AG09309 (cell line): ENCODE measurements at regions not wholly inside any gene's neighbourhood (a gene's known extent, or its start where the extent isn't known, plus 50 kb on each side); places are given as distances from the start of the nearest gene placed in this dataset.

Source experiments
- DNase-seq: peaks from one replicate; pipeline ENCODE4 v3.0.0-alpha.2; 2010; ENCODE audit warnings: low read depth
- H3K4me3 ChIP-seq: 2 replicates; pipeline ENCODE4 v1.5.1; 2011; ENCODE audit warnings: mild to moderate bottlenecking, low read depth, low read length, moderate library complexity; ENCODE audit not compliant: control insufficient read depth
- TF ChIP-seq, protein P1 (sequence below): IDR thresholded peaks from 2 replicates; pipeline ENCODE4 v1.5.1; 2011; ENCODE audit warnings: mild to moderate bottlenecking, low read depth, low read length, inconsistent platforms; ENCODE audit not compliant: insufficient read depth, control insufficient read depth; ENCODE audit errors: missing control alignments

DNA sequence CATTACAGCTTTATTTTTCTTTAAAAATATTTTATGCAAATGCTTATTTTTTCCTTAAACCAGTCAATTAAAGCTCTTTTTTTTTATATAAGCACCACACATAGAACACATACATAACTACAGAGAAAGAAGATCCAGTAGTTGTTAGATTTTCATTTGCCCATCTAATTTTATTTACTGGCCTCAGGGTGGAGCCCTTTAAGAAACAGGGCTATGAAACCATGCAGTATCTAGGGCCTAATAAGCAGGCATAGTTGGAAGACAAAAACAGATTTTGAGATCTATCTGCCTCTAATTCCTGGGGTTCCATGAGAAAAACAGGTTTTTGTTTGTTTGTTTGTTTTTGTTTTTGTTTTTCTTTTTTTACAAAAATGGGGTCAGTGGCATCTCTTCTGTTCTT lies 120.6 kb downstream of the BCHE start:
- TF ChIP-seq, protein P1, sequence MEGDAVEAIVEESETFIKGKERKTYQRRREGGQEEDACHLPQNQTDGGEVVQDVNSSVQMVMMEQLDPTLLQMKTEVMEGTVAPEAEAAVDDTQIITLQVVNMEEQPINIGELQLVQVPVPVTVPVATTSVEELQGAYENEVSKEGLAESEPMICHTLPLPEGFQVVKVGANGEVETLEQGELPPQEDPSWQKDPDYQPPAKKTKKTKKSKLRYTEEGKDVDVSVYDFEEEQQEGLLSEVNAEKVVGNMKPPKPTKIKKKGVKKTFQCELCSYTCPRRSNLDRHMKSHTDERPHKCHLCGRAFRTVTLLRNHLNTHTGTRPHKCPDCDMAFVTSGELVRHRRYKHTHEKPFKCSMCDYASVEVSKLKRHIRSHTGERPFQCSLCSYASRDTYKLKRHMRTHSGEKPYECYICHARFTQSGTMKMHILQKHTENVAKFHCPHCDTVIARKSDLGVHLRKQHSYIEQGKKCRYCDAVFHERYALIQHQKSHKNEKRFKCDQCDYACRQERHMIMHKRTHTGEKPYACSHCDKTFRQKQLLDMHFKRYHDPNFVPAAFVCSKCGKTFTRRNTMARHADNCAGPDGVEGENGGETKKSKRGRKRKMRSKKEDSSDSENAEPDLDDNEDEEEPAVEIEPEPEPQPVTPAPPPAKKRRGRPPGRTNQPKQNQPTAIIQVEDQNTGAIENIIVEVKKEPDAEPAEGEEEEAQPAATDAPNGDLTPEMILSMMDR = no peak
- DNase-seq = no peak
- no peak overlapping the region for H3K4me3 ChIP-seq

- no peak overlapping the region for H3K4me3 ChIP-seq
- DNase-seq = no peak
- TF ChIP-seq, protein P1 = no peak
Measured at GRCh38 chr3:165713479-165713878, 123.7 kb downstream of the BCHE start.

- TF ChIP-seq, protein P1 = no peak
- H3K4me3 ChIP-seq = no peak overlapping the region
- DNase-seq = no peak
Measured at GRCh38 chr3:165712382-165712781, 124.8 kb downstream of the BCHE start.

GRCh38 chr3:165697910-165698309 lies 139.3 kb downstream of the BCHE start:
- TF ChIP-seq, protein P1 = no peak
- DNase-seq = no peak
- H3K4me3 ChIP-seq = no peak overlapping the region

DNA sequence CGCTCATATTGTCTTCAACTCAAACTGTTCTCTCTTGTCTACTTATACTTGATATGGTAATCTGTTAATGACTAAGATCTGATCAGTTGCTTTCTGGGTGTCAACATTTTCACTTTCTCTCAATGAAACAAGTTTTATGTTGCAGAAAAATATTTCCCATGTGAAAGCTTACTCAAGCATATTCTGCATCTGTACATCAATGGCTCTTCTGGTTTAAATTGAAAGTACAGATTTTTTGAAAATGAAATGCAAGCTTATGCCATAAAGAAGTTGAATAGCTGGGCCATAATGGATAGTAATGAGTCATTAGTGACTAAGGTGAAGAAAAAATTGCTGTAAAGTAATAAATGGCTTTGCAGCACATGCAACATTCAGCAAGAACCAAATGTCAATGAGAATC lies 140.7 kb downstream of the BCHE start:
- no peak overlapping the region for H3K4me3 ChIP-seq
- DNase-seq = no peak
- TF ChIP-seq, protein P1 = no peak

- TF ChIP-seq, protein P1 = no peak
- no peak for DNase-seq
- no peak overlapping the region for H3K4me3 ChIP-seq
Measured at GRCh38 chr3:165683947-165684346, 153.3 kb downstream of the BCHE start.

DNA sequence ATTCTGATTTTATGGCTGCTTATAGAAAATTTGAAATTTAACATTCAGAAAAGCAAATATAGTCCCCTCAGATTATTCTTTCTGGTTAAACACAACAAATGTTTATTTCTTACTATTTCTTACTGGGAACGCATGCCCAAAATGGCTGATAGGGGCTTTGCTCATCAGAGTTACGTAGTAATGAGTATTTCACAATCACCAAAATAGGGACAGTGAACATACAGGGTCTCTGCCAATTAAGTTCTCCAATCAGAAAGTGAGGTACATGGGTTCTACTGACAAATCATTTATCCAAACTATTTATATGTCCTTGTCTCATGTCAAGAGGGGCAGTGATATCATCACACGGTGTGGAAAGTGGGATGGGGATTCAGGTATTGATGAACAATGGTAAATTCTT lies 154.5 kb downstream of the BCHE start:
- no peak overlapping the region for H3K4me3 ChIP-seq
- DNase-seq = no peak
- TF ChIP-seq, protein P1 = no peak
